Smooth muscle cell (in vitro differentiated cells): ENCODE measurements at regions not wholly inside any gene's neighbourhood (a gene's known extent, or its start where the extent isn't known, plus 50 kb on each side); places are given as distances from the start of the nearest gene placed in this dataset.
A peak's percentile ranks its signal among the peaks of the same experiment; 100 is the strongest.

Source experiments
- DNase-seq: peaks from one replicate; lab custom pipeline; 2025; ENCODE audit not compliant: unreplicated experiment; lab: John Stamatoyannopoulos, UW
- H2AFZ ChIP-seq: fragments of 200-600 bp; sonication (generic); 2 replicates; pipeline ENCODE4 v1.6.0; 2016; ENCODE audit warnings: antibody characterized with exemption, low read depth, mild to moderate bottlenecking
- H3F3A ChIP-seq: fragments of 200-600 bp; sonication (generic); 2 replicates; pipeline ENCODE4 v1.6.0; 2017; ENCODE audit warnings: antibody characterized with exemption, low read depth
- H3K27ac ChIP-seq: fragments of 200-600 bp; sonication (generic); 2 replicates; pipeline ENCODE4 v1.5.1; 2016; ENCODE audit warnings: low read depth, mild to moderate bottlenecking
- H3K27me3 ChIP-seq: fragments of 200-600 bp; sonication (generic); 2 replicates; pipeline ENCODE4 v1.6.1; 2016; ENCODE audit warnings: low read depth, mild to moderate bottlenecking
- H3K36me3 ChIP-seq: fragments of 200-600 bp; sonication (generic); 2 replicates; pipeline ENCODE4 v1.5.1; 2016; ENCODE audit warnings: low read depth
- H3K4me1 ChIP-seq: fragments of 200-600 bp; sonication (generic); 2 replicates; pipeline ENCODE4 v1.5.1; 2016; ENCODE audit warnings: low read depth
- H3K4me2 ChIP-seq: fragments of 200-600 bp; sonication (generic); 2 replicates; pipeline ENCODE4 v1.6.0; 2016; ENCODE audit warnings: mild to moderate bottlenecking
- H3K4me3 ChIP-seq: fragments of 200-600 bp; sonication (generic); 2 replicates; pipeline ENCODE4 v1.5.1; 2016; ENCODE audit warnings: mild to moderate bottlenecking
- H3K79me2 ChIP-seq: fragments of 200-600 bp; sonication (generic); 2 replicates; pipeline ENCODE4 v1.6.0; 2016; ENCODE audit warnings: low read depth, mild to moderate bottlenecking
- H3K9ac ChIP-seq: fragments of 200-600 bp; sonication (generic); 2 replicates; pipeline ENCODE4 v1.6.0; 2016; ENCODE audit warnings: low read depth
- H3K9me3 ChIP-seq: fragments of 200-600 bp; sonication (generic); replicated peaks from 2 replicates; pipeline ENCODE4 v1.5.1; 2016; ENCODE audit warnings: low read depth
- H4K20me1 ChIP-seq: fragments of 200-600 bp; sonication (generic); 2 replicates; pipeline ENCODE4 v1.6.0; 2016; ENCODE audit warnings: low read depth
- WGBS: methylation state at CpG from one replicate; pipeline ENCODE4 v1.1.7; 2016; ENCODE audit warnings: low lambda C conversion rate; 5-methylcytosine and 5-hydroxymethylcytosine counted together
- TF ChIP-seq, protein P1 (sequence below): fragments of 200-600 bp; sonication (generic); IDR thresholded peaks from 2 replicates; pipeline ENCODE4 v1.5.1; 2017; ENCODE audit warnings: borderline replicate concordance, mild to moderate bottlenecking, antibody characterized with exemption; ENCODE audit not compliant: insufficient read depth, poor library complexity, severe bottlenecking

- Histone ChIP-seq H3K9ac (no peak overlapping the region), H2AFZ (no peak overlapping the region), H3K79me2 (no peaks in the 10 kb centered on the region), H3K4me3 (no peak overlapping the region), H3F3A (no peaks in the 10 kb centered on the region), H3K4me2 (no peak overlapping the region), H3K9me3 (no peaks in the 10 kb centered on the region), H3K27ac (no peak overlapping the region), H3K4me1 (peaks cover 9% of the 10 kb centered on the region), H3K36me3 (no peaks in the 10 kb centered on the region), H4K20me1 (no peaks in the 10 kb centered on the region), H3K27me3 (no peaks in the 10 kb centered on the region)
- DNase-seq = no peak
- WGBS = 90% methylated on average over 2 of the region's 2 CpGs
- TF ChIP-seq, protein P1, sequence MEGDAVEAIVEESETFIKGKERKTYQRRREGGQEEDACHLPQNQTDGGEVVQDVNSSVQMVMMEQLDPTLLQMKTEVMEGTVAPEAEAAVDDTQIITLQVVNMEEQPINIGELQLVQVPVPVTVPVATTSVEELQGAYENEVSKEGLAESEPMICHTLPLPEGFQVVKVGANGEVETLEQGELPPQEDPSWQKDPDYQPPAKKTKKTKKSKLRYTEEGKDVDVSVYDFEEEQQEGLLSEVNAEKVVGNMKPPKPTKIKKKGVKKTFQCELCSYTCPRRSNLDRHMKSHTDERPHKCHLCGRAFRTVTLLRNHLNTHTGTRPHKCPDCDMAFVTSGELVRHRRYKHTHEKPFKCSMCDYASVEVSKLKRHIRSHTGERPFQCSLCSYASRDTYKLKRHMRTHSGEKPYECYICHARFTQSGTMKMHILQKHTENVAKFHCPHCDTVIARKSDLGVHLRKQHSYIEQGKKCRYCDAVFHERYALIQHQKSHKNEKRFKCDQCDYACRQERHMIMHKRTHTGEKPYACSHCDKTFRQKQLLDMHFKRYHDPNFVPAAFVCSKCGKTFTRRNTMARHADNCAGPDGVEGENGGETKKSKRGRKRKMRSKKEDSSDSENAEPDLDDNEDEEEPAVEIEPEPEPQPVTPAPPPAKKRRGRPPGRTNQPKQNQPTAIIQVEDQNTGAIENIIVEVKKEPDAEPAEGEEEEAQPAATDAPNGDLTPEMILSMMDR = no peak
These were observed 93.3 kb upstream of the LHX1 start for GRCh38 chr17:36844013-36844412.

GRCh38 chr17:36844601-36845000 lies 92.7 kb upstream of the LHX1 start:
- Histone ChIP-seq H3K4me1 (peaks cover 9% of the 10 kb centered on the region), H4K20me1 (no peaks in the 10 kb centered on the region), H3K79me2 (no peaks in the 10 kb centered on the region), H3K4me3 (no peak overlapping the region), H3K4me2 (no peak overlapping the region), H3K27me3 (no peaks in the 10 kb centered on the region), H3F3A (no peaks in the 10 kb centered on the region), H3K9ac (no peak overlapping the region), H3K36me3 (no peaks in the 10 kb centered on the region), H3K27ac (no peak overlapping the region), H2AFZ (no peak overlapping the region), H3K9me3 (no peaks in the 10 kb centered on the region)
- DNase-seq = no peak
- 91% methylated on average over 2 of the region's 2 CpGs for WGBS
- TF ChIP-seq, protein P1 = no peak

GRCh38 chr17:36845916-36846315 lies 91.4 kb upstream of the LHX1 start:
- Histone ChIP-seq H3K27ac (no peak overlapping the region), H3K36me3 (no peaks in the 10 kb centered on the region), H3K4me3 (no peak overlapping the region), H4K20me1 (no peaks in the 10 kb centered on the region), H3K79me2 (no peaks in the 10 kb centered on the region), H3K9ac (no peak overlapping the region), H3F3A (no peaks in the 10 kb centered on the region), H3K27me3 (no peaks in the 10 kb centered on the region), H3K4me1 (peaks cover 9% of the 10 kb centered on the region), H3K9me3 (no peaks in the 10 kb centered on the region), H3K4me2 (no peak overlapping the region), H2AFZ (peak overlapping the region; percentile 43)
- WGBS = 56% methylated on average over 5 of the region's 5 CpGs
- TF ChIP-seq, protein P1 = no peak
- no peak for DNase-seq

- no peaks in the 10 kb centered on the region for H3F3A ChIP-seq
- H3K4me1 ChIP-seq = peaks cover 9% of the 10 kb centered on the region
- H3K27ac ChIP-seq = no peak overlapping the region
- H3K4me3 ChIP-seq = no peak overlapping the region
- no peak overlapping the region for H2AFZ ChIP-seq
- WGBS = 60% methylated on average over 14 of the region's 14 CpGs
- H3K36me3 ChIP-seq = no peaks in the 10 kb centered on the region
- DNase-seq = no peak
- TF ChIP-seq, protein P1 = no peak
- no peaks in the 10 kb centered on the region for H3K27me3 ChIP-seq
- H3K9me3 ChIP-seq = no peaks in the 10 kb centered on the region
- no peak overlapping the region for H3K4me2 ChIP-seq
- H4K20me1 ChIP-seq = no peaks in the 10 kb centered on the region
- no peaks in the 10 kb centered on the region for H3K79me2 ChIP-seq
- H3K9ac ChIP-seq = no peak overlapping the region
These were observed 90.6 kb upstream of the LHX1 start for GRCh38 chr17:36846410-36847292.
